ENCODE measurements at regions not wholly inside any gene's neighbourhood (a gene's known extent, or its start where the extent isn't known, plus 50 kb on each side); places are given as distances from the start of the nearest gene placed in this dataset.
A peak's percentile ranks its signal among the peaks of the same experiment; 100 is the strongest.

DNA sequence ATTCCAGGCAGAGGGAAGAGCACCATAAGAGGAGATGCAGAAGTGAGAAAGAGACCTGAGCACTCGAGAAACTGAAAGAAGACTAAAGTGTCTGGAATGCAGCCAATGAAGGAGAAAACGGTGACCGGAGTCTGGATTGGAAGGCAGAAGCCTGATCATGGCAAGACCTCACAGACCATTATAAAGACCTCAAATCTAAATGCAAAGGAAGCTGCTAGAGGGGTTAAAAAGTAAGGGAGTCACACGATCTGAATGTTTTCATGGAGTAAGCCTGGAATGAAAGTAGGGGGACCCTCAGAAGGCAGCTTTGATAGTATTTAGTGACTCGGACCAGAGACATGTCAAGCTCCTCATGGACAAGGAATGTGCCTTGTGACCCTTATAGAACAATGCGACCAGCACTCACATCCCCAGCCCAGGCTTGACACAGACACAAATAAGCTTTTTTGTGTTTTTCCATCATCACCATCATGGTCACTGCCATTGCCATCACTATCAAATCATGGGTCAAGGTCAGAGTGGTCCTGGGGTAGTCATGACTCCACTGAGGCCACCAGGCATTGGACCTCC lies 183.6 kb downstream of the SEC16B start:
- Histone ChIP-seq H3K4me1 (ENCODE audit: low read depth) (no peaks in the 10 kb centered on the region), H3K4me3 (no peak overlapping the region), H3K9me3 (no peaks in the 10 kb centered on the region), H3K36me3 (ENCODE audit: low read depth) (no peaks in the 10 kb centered on the region)
- intact Hi-C loops (cut with DNase I, micrococcal nuclease), result no loop called here
- ATAC-seq, result no peak
- TF ChIP-seq, protein P1, sequence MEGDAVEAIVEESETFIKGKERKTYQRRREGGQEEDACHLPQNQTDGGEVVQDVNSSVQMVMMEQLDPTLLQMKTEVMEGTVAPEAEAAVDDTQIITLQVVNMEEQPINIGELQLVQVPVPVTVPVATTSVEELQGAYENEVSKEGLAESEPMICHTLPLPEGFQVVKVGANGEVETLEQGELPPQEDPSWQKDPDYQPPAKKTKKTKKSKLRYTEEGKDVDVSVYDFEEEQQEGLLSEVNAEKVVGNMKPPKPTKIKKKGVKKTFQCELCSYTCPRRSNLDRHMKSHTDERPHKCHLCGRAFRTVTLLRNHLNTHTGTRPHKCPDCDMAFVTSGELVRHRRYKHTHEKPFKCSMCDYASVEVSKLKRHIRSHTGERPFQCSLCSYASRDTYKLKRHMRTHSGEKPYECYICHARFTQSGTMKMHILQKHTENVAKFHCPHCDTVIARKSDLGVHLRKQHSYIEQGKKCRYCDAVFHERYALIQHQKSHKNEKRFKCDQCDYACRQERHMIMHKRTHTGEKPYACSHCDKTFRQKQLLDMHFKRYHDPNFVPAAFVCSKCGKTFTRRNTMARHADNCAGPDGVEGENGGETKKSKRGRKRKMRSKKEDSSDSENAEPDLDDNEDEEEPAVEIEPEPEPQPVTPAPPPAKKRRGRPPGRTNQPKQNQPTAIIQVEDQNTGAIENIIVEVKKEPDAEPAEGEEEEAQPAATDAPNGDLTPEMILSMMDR (IDR thresholded peaks at IDR 0.05), result no peak
- no peak for DNase-seq

DNA sequence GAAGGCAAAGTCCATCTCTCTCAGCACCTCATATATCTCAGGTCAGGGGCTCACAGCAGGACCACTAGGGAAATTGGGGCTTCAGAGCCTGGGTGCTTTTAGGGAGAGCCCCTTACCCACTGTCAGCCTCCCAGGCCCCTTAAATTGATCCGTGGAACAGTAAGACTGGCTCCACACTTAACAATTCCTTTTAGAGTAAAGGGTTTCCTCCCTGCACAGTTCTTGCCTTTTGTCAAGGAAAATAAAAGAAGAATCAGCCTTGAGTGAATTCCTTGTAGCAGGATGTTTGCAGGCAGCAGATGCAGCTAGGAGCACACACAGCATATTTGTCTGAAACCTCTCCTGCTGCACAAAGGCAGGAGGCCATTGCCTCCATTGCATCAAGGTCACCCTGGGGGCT lies 184.9 kb downstream of the SEC16B start:
- TF ChIP-seq, protein P1 (IDR thresholded peaks at IDR 0.05), result no peak
- H3K4me3 ChIP-seq, result no peak overlapping the region
- DNase-seq (no peak), ATAC-seq (no peak)
- no peaks in the 10 kb centered on the region for H3K9me3 ChIP-seq
- no peaks in the 10 kb centered on the region for H3K36me3 ChIP-seq (ENCODE audit: low read depth)
- intact Hi-C loops (cut with DNase I, micrococcal nuclease), result no loop called here
- H3K4me1 ChIP-seq (ENCODE audit: low read depth), result no peaks in the 10 kb centered on the region

DNA sequence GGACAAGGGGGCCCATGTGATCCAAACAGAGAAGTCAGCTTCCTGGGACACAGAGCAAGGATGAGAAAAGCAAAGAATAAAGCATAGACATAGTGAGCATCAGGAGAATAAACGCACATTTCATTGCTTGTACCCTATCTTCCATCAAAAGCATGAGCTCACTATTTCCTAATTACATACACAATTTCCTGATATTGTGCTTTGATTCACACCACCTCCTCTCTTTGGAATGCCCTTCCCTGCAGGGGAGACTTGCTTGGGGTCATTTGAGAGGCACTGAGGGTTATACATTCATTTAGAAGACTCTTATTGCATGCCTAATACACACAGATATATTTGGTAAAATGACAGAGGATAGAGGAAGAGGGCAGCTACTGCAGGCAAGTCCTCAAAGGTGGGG lies 185.4 kb downstream of the SEC16B start:
- TF ChIP-seq, protein P1 (IDR thresholded peaks at IDR 0.05), result no peak
- Histone ChIP-seq H3K36me3 (ENCODE audit: low read depth) (no peaks in the 10 kb centered on the region), H3K9me3 (no peaks in the 10 kb centered on the region), H3K4me3 (no peak overlapping the region), H3K4me1 (ENCODE audit: low read depth) (no peaks in the 10 kb centered on the region)
- no peak for DNase-seq
- intact Hi-C loops (cut with DNase I, micrococcal nuclease), result no loop called here
- ATAC-seq, result no peak

DNA sequence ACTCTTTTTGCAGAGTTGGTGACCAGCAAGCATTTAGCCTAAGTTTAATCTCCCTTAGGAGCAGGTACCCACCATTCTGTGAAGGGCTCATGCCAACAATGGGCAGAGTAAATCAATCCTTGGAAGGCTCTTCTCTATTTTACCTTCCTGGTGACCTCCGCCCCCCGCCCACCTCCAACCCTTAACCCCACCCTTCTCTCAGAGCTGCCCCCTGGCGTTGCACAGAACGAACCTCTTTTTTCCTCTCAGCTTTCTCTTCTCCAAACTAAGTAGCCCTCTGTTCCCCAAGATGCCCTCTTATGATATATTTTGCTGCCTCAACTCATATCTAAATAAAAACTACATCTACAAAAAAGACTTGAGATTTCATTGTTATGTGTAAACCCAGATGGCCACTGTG lies 186.8 kb downstream of the SEC16B start:
- H3K4me3 ChIP-seq, result no peak overlapping the region
- H3K36me3 ChIP-seq (ENCODE audit: low read depth), result no peaks in the 10 kb centered on the region
- TF ChIP-seq, protein P1 (IDR thresholded peaks at IDR 0.05), result no peak
- no peaks in the 10 kb centered on the region for H3K9me3 ChIP-seq
- intact Hi-C loops (cut with DNase I, micrococcal nuclease), result no loop called here
- no peak for ATAC-seq
- no peak for DNase-seq
- H3K4me1 ChIP-seq (ENCODE audit: low read depth), result no peaks in the 10 kb centered on the region

DNA sequence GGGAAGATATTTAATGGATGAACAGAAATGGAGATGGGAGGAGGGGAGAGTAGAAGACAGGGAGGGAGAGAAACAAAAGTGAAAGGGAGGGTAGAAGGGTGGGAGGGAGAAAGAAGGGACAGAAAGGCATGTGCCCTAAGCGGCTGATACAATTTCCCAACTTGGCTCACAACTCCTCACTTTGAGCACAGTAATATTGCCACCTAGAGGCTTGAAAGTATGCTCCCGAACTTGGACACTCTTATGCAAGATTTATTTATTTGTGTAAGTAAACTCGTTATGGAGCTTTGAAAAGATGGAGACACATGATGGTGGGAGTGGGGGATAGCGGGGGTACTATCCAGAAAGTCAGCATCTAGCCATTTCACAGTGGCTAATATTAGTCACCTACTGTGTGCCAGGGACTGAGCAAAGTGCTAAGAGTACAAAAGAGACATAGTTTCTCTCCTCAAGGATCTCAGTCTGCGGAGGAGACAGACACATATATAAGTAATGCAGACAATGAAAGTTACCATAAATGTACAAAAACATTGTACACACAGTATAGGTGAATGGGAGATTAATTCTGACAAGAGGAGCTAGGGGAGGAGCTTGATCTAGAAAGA lies 189.7 kb downstream of the SEC16B start:
- DNase-seq, result peak in 1 of 3 donors; percentile 27
- Histone ChIP-seq H3K36me3 (ENCODE audit: low read depth) (no peaks in the 10 kb centered on the region), H3K4me1 (ENCODE audit: low read depth) (no peaks in the 10 kb centered on the region), H3K4me3 (no peak overlapping the region), H3K9me3 (no peaks in the 10 kb centered on the region)
- TF ChIP-seq, protein P1 (IDR thresholded peaks at IDR 0.05), result no peak
- intact Hi-C loops (cut with DNase I, micrococcal nuclease), result no loop called here
- ATAC-seq, result peak; percentile 64
